ENCODE measurements at regions not wholly inside any gene's neighbourhood (a gene's known extent, or its start where the extent isn't known, plus 50 kb on each side); places are given as distances from the start of the nearest gene placed in this dataset.

DNA sequence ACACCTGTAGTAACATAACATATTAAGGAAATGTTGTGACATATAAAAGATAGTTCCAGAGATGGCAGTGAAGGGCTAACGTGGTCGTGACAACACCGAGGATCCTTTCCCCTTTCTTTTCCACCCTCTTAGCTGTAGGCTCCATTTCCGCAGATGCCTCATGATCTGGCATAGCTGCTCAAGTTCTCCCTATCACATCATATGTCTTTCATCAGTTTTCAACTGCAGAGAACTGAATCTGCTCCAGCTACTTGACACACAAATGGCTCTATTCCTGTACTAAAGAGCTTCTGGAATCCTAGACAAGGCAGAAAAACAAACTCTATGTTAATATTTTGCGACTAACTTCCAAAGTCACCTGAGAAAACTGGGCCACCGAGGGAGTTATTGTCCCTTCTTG lies 275.0 kb upstream of the SLCO3A1 start:
- TF ChIP-seq, protein P1, sequence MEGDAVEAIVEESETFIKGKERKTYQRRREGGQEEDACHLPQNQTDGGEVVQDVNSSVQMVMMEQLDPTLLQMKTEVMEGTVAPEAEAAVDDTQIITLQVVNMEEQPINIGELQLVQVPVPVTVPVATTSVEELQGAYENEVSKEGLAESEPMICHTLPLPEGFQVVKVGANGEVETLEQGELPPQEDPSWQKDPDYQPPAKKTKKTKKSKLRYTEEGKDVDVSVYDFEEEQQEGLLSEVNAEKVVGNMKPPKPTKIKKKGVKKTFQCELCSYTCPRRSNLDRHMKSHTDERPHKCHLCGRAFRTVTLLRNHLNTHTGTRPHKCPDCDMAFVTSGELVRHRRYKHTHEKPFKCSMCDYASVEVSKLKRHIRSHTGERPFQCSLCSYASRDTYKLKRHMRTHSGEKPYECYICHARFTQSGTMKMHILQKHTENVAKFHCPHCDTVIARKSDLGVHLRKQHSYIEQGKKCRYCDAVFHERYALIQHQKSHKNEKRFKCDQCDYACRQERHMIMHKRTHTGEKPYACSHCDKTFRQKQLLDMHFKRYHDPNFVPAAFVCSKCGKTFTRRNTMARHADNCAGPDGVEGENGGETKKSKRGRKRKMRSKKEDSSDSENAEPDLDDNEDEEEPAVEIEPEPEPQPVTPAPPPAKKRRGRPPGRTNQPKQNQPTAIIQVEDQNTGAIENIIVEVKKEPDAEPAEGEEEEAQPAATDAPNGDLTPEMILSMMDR (IDR thresholded peaks at IDR 0.05), result no peak
- H3K27ac Mint-ChIP-seq, result no peak overlapping the region
- H3K4me3 Mint-ChIP-seq, result no peak overlapping the region
- peaks cover 5% of the 10 kb centered on the region for H3K27me3 Mint-ChIP-seq
- no peaks in the 10 kb centered on the region for H3K36me3 Mint-ChIP-seq (ENCODE audit: low read depth)
- ATAC-seq (ENCODE audit: low read depth), result no peak
- POLR2A ChIA-PET, result no interaction called here
- peaks cover 3% of the 10 kb centered on the region for H3K9me3 Mint-ChIP-seq
- CTCF ChIA-PET, result no interaction called here
- H3K4me1 Mint-ChIP-seq, result no peaks in the 10 kb centered on the region
- intact Hi-C loops (cut with micrococcal nuclease), result no loop called here
- no peak for DNase-seq

DNA sequence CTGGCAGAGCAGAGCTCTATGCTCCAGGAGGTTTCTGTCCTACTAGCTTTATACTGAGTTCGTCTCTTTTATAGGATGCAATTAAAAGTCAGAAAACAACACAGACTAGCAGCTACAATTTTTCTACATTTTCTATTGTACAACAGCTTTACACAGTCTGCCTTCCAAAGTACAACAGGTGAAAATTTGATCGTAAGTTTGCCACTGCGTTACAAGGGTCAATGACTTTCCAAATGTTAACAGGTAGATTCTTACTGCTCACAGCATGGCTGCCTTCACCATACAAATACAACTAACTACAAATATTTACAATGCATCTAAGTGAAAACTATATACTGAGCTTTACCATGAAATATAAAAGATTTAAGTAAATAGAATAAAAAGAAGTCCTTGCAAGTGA lies 268.6 kb upstream of the SLCO3A1 start:
- POLR2A ChIA-PET, result no interaction called here

DNA sequence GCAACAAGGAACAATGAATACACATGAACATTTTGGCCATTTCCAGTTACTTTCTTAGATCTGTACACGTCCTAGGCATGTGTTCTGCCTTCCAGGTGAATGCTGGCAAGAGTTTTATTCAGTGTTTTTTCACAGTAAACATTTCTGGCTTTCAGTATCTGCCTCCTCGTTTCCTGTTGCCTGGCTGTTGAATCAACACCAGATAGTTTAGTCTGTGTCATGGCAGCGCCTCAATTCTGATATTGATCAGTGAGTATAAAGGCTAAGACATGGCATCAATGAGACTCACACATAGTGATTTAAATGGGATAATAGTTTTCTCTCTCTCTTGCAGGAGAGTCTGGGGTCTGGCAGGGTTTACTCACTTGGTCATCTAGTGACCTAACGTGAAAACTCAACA lies 266.9 kb upstream of the SLCO3A1 start:
- peaks cover 3% of the 10 kb centered on the region for H3K27me3 Mint-ChIP-seq
- intact Hi-C loops (cut with micrococcal nuclease), result no loop called here
- no peak for DNase-seq
- no peak for ATAC-seq (ENCODE audit: low read depth)
- H3K9me3 Mint-ChIP-seq, result peaks cover 2% of the 10 kb centered on the region
- CTCF ChIA-PET, result no interaction called here
- no peak overlapping the region for H3K27ac Mint-ChIP-seq
- POLR2A ChIA-PET, result no interaction called here
- no peaks in the 10 kb centered on the region for H3K4me1 Mint-ChIP-seq
- H3K36me3 Mint-ChIP-seq (ENCODE audit: low read depth), result no peaks in the 10 kb centered on the region
- H3K4me3 Mint-ChIP-seq, result no peak overlapping the region
- TF ChIP-seq, protein P1 (IDR thresholded peaks at IDR 0.05), result no peak

More for the DNA sequence above, 268.6 kb upstream of the SLCO3A1 start:
- TF ChIP-seq, protein P1 (IDR thresholded peaks at IDR 0.05), result no peak
- Mint-ChIP-seq H3K27ac (no peak overlapping the region), H3K36me3 (ENCODE audit: low read depth) (no peaks in the 10 kb centered on the region), H3K4me1 (no peaks in the 10 kb centered on the region), H3K27me3 (peaks cover 3% of the 10 kb centered on the region), H3K9me3 (peaks cover 2% of the 10 kb centered on the region), H3K4me3 (no peak overlapping the region)
- ATAC-seq (ENCODE audit: low read depth) (no peak), DNase-seq (no peak)
- CTCF ChIA-PET, result no interaction called here
- intact Hi-C loops (cut with micrococcal nuclease), result no loop called here

DNA sequence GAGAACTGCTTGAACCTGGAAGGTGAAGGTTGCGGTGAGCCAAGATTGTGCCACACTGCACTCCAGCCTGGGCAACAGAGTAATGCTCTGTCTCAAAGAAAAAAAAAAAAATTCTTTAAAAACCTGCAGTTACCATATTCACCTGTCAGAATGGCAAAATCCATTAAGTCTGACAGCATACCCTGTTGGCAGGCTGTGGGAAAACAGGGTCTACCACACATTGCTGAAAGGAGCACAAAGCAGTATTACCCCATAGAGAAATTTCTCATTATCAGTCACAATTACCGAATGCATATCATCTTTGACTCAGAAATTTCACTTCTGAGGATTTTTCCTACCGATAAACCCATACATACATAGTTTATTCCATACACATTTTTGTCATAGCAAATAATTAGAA lies 264.1 kb upstream of the SLCO3A1 start:
- ChIA-PET CTCF (no interaction called here), POLR2A (no interaction called here)
- intact Hi-C loops (cut with micrococcal nuclease), result no loop called here
- H3K9me3 Mint-ChIP-seq, result peaks cover 2% of the 10 kb centered on the region
- no peaks in the 10 kb centered on the region for H3K27me3 Mint-ChIP-seq
- H3K4me1 Mint-ChIP-seq, result no peaks in the 10 kb centered on the region
- TF ChIP-seq, protein P1 (IDR thresholded peaks at IDR 0.05), result no peak
- no peak overlapping the region for H3K4me3 Mint-ChIP-seq
- no peaks in the 10 kb centered on the region for H3K36me3 Mint-ChIP-seq (ENCODE audit: low read depth)
- H3K27ac Mint-ChIP-seq, result no peak overlapping the region
- ATAC-seq (ENCODE audit: low read depth), result no peak
- DNase-seq, result no peak

DNA sequence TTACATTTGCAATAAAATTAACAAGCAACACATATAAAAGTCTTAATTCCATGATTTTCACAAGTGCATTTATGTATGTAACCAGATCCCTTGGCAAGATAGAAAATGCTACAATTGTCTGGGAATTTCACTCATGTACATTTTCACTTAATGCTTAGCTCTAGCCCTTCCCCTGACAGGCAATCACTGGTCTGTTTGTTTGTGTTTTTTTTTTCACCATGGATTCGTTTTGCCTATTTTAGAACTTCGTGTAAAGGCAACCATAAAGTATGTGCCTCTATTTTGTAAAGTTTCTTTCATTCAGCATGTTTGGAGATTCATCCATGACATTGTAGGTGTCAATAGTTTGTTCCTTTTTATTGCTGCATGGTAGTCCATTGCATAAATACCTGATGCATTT lies 260.9 kb upstream of the SLCO3A1 start:
- H3K4me1 Mint-ChIP-seq, result no peaks in the 10 kb centered on the region
- DNase-seq (no peak), ATAC-seq (ENCODE audit: low read depth) (no peak)
- H3K27ac Mint-ChIP-seq, result no peak overlapping the region
- intact Hi-C loops (cut with micrococcal nuclease), result no loop called here
- CTCF ChIA-PET, result no interaction called here
- no peak overlapping the region for H3K4me3 Mint-ChIP-seq
- H3K27me3 Mint-ChIP-seq, result peaks cover 4% of the 10 kb centered on the region
- no peaks in the 10 kb centered on the region for H3K36me3 Mint-ChIP-seq (ENCODE audit: low read depth)
- POLR2A ChIA-PET, result no interaction called here
- TF ChIP-seq, protein P1 (IDR thresholded peaks at IDR 0.05), result no peak
- H3K9me3 Mint-ChIP-seq, result no peaks in the 10 kb centered on the region
